Psoas muscle (tissue), 7 donors: ENCODE measurements at regions not wholly inside any gene's neighbourhood (a gene's known extent, or its start where the extent isn't known, plus 50 kb on each side); places are given as distances from the start of the nearest gene placed in this dataset.

Experiments used
- ATAC-seq, 4 donors: fragments of 200-7000 bp; cut with Tn5 transposase; one replicate each; pipeline ENCODE4 v1.9.1; 2020; ENCODE audit warnings: moderate library complexity in 3 of 4, mild to moderate bottlenecking in 2 of 4
- DNase-seq, 2 donors: peaks; one replicate each; pipeline ENCODE4 v3.0.0-alpha.2; 2020
- H3K27ac ChIP-seq: fragments of 200-600 bp; one replicate; pipeline ENCODE4 v1.8.0; 2022
- H3K27me3 ChIP-seq, 3 donors: fragments of 200-600 bp in 1 of 3; one replicate each; pipeline versions ENCODE4 v1.6.1 to v1.8.0; 2013 to 2022; ENCODE audit warnings: low read length in 2 of 3, mild to moderate bottlenecking in 2 of 3, moderate library complexity in 1 of 3; ENCODE audit not compliant: insufficient read depth in 3 of 3
- H3K36me3 ChIP-seq, 2 donors: fragments of 200-600 bp in 1 of 2; one replicate each; pipeline versions ENCODE4 v1.6.1 to v1.8.0; 2013 to 2022; ENCODE audit warnings: low read depth in 1 of 2, mild to moderate bottlenecking in 1 of 2, moderate library complexity in 1 of 2; ENCODE audit not compliant: insufficient read depth in 1 of 2
- H3K4me1 ChIP-seq: fragments of 200-600 bp; one replicate; pipeline ENCODE4 v1.8.0; 2022
- H3K4me3 ChIP-seq: fragments of 200-600 bp; one replicate; pipeline ENCODE4 v1.8.0; 2022; ENCODE audit warnings: mild to moderate bottlenecking
- H3K9me3 ChIP-seq: fragments of 200-600 bp; one replicate; pipeline ENCODE4 v1.8.0; 2022
- CTCF ChIP-seq: fragments of 200-600 bp; IDR thresholded peaks from one replicate; pipeline ENCODE4 v1.8.0; 2022; ENCODE audit warnings: antibody characterized with exemption
- WGBS, 3 donors: extraction: QIAGEN DNeasy Blood & Tissue Kit; methylation state at CpG; one replicate each; pipeline versions ENCODE4 v1.1.6 to v1.1.7; 2013; 5-methylcytosine and 5-hydroxymethylcytosine counted together
- intact Hi-C, 2 donors: fragments of 100-400 bp; cut with DNase I; formaldehyde crosslinking; loops; one replicate each; pipeline versions ENCODE4 v1.11.0 to v1.14.2; 2022
- donor health status: healthy with polysubstance abuse.
- donor health status: DM: no; HTN: no; CAD: no; lungs with moderate emphysema.
- donor health status: Bipolar disorder and iron deficiency.
- donor health status: healthy.
- donor health status: DM: yes; HTN: yes; CAD: no.
- donor health status: DM: no; HTN: no; CAD: no.
- donor health status: DM: yes; HTN: yes; CAD: no.

GRCh38 chr2:65919550-65920188 lies 487.3 kb upstream of the SPRED2 start:
- TF ChIP-seq CTCF, result no peak
- H3K27me3 ChIP-seq, result no peaks in the 10 kb centered on the region
- no peaks in the 10 kb centered on the region for H3K9me3 ChIP-seq
- WGBS, 3 donors, result 72 to 77% (median 72%) methylated on average over 7 of the region's 7 CpGs
- no peak for DNase-seq
- H3K36me3 ChIP-seq, result no peaks in the 10 kb centered on the region
- no peak overlapping the region for H3K4me3 ChIP-seq
- intact Hi-C loops, result no loop called here
- ATAC-seq, result no peak
- peaks cover 11% of the 10 kb centered on the region for H3K4me1 ChIP-seq
- H3K27ac ChIP-seq, result no peak overlapping the region

GRCh38 chr2:65918760-65919187 lies 486.4 kb upstream of the SPRED2 start:
- Histone ChIP-seq H3K27ac (no peak overlapping the region), H3K27me3 (no peaks in the 10 kb centered on the region), H3K36me3 (no peaks in the 10 kb centered on the region), H3K4me1 (peaks cover 11% of the 10 kb centered on the region), H3K4me3 (no peak overlapping the region), H3K9me3 (no peaks in the 10 kb centered on the region)
- 54 to 80% (median 70%) methylated on average over 3 of the region's 3 CpGs for WGBS, 3 donors
- DNase-seq, result no peak
- no peak for TF ChIP-seq CTCF
- intact Hi-C loops, result no loop called here
- no peak for ATAC-seq

- TF ChIP-seq CTCF, result no peak
- Histone ChIP-seq H3K9me3 (no peaks in the 10 kb centered on the region), H3K4me3 (no peak overlapping the region), H3K27me3 (no peaks in the 10 kb centered on the region), H3K36me3 (no peaks in the 10 kb centered on the region), H3K4me1 (peaks cover 6% of the 10 kb centered on the region), H3K27ac (no peak overlapping the region)
- 56 to 61% (median 61%) methylated on average over 2 of the region's 2 CpGs for WGBS, 3 donors
- no peak for DNase-seq
- intact Hi-C loops, result no loop called here
- no peak for ATAC-seq
Observed at GRCh38 chr2:65917986-65918385, 485.6 kb upstream of the SPRED2 start.

- Histone ChIP-seq H3K4me1 (no peaks in the 10 kb centered on the region), H3K27me3 (no peaks in the 10 kb centered on the region), H3K9me3 (no peaks in the 10 kb centered on the region), H3K27ac (no peak overlapping the region), H3K4me3 (no peak overlapping the region), H3K36me3 (no peaks in the 10 kb centered on the region)
- no peak for DNase-seq
- no peak for TF ChIP-seq CTCF
- 91 to 95% (median 92%) methylated on average over 2 of the region's 2 CpGs for WGBS, 3 donors
- intact Hi-C loops, result no loop called here
- ATAC-seq, result no peak
Observed at GRCh38 chr2:65916785-65917295, 484.4 kb upstream of the SPRED2 start.

- Histone ChIP-seq H3K4me1 (no peaks in the 10 kb centered on the region), H3K27ac (no peak overlapping the region), H3K36me3 (no peaks in the 10 kb centered on the region), H3K27me3 (no peaks in the 10 kb centered on the region), H3K4me3 (no peak overlapping the region), H3K9me3 (no peaks in the 10 kb centered on the region)
- intact Hi-C loops, result no loop called here
- no peak for ATAC-seq
- TF ChIP-seq CTCF, result no peak
- no peak for DNase-seq
Observed at GRCh38 chr2:65916177-65916576, 483.8 kb upstream of the SPRED2 start.
